Neuronal stem cell (in vitro differentiated cells): ENCODE measurements at regions not wholly inside any gene's neighbourhood (a gene's known extent, or its start where the extent isn't known, plus 50 kb on each side); places are given as distances from the start of the nearest gene placed in this dataset.

Experiments
- DNase-seq: peaks from one replicate; pipeline ENCODE4 v3.0.0-alpha.2; 2013; ENCODE audit warnings: low spot score
- H2AFZ ChIP-seq: one replicate; pipeline ENCODE4 v1.6.1; 2013; ENCODE audit warnings: mild to moderate bottlenecking, low read length, inconsistent platforms
- H2AK5ac ChIP-seq: 2 replicates; pipeline ENCODE4 v1.6.1; 2013; ENCODE audit warnings: low read depth, mild to moderate bottlenecking, inconsistent platforms, low read length, moderate library complexity, mixed read lengths
- H2BK120ac ChIP-seq: 2 replicates; pipeline ENCODE4 v1.6.1; 2013; ENCODE audit warnings: low read depth, mild to moderate bottlenecking, inconsistent platforms, low read length, moderate library complexity, mixed read lengths
- H2BK12ac ChIP-seq: one replicate; pipeline ENCODE4 v1.6.1; 2013; ENCODE audit warnings: low read length, inconsistent platforms
- H2BK15ac ChIP-seq: 2 replicates; pipeline ENCODE4 v1.6.1; 2013; ENCODE audit warnings: mild to moderate bottlenecking, low read length, inconsistent platforms, mixed read lengths
- H2BK5ac ChIP-seq: one replicate; pipeline ENCODE4 v1.6.1; 2013; ENCODE audit warnings: inconsistent platforms, mild to moderate bottlenecking, low read length, moderate library complexity
- H3K14ac ChIP-seq: one replicate; pipeline ENCODE4 v1.6.1; 2013; ENCODE audit warnings: low read length, inconsistent platforms
- H3K18ac ChIP-seq: 2 replicates; pipeline ENCODE4 v1.6.1; 2013; ENCODE audit warnings: low read length, inconsistent platforms
- H3K23ac ChIP-seq: 2 replicates; pipeline ENCODE4 v1.6.1; 2013; ENCODE audit warnings: low read depth, mild to moderate bottlenecking, mixed read lengths, low read length, inconsistent platforms; ENCODE audit not compliant: poor library complexity
- H3K27ac ChIP-seq: replicated peaks from 3 replicates; pipeline ENCODE4 v1.5.1; 2013; ENCODE audit warnings: low read length, inconsistent platforms
- H3K27me3 ChIP-seq, 3 experiments: 2 replicates each; pipeline ENCODE4 v1.6.1; 2013; ENCODE audit warnings: low read length in 3 of 3, mild to moderate bottlenecking in 2 of 3, inconsistent platforms in 1 of 3, low read depth in 1 of 3, mixed read lengths in 1 of 3, moderate library complexity in 1 of 3; ENCODE audit not compliant: control insufficient read depth in 3 of 3, insufficient read depth in 3 of 3
- H3K36me3 ChIP-seq, 2 donors: replicated peaks in 1 of 2; 2 replicates each; pipeline ENCODE4 v1.6.1; 2013; ENCODE audit warnings: low read length in 2 of 2; ENCODE audit not compliant: control insufficient read depth in 2 of 2, insufficient read depth in 2 of 2
- H3K4ac ChIP-seq: 2 replicates; pipeline ENCODE4 v1.6.1; 2013; ENCODE audit warnings: inconsistent platforms, mild to moderate bottlenecking, low read length, moderate library complexity
- H3K4me1 ChIP-seq, 2 donors: 1 replicate in 1 of 2; 2 replicates in 1 of 2; pipeline ENCODE4 v1.6.1; 2013; ENCODE audit warnings: low read length in 2 of 2, low read depth in 1 of 2; ENCODE audit not compliant: control insufficient read depth in 2 of 2, insufficient read depth in 1 of 2
- H3K4me2 ChIP-seq: one replicate; pipeline ENCODE4 v1.6.1; 2013; ENCODE audit warnings: mild to moderate bottlenecking, low read length, inconsistent platforms; ENCODE audit not compliant: insufficient read depth, poor library complexity, severe bottlenecking
- H3K4me3 ChIP-seq, 2 donors: 2 replicates each; pipeline ENCODE4 v1.5.1; 2013; ENCODE audit warnings: low read length in 2 of 2, mild to moderate bottlenecking in 2 of 2, inconsistent platforms in 1 of 2, moderate library complexity in 1 of 2
- H3K79me1 ChIP-seq: one replicate; pipeline ENCODE4 v1.6.1; 2013; ENCODE audit warnings: low read depth, mild to moderate bottlenecking, inconsistent platforms, low read length, moderate library complexity
- H3K9ac ChIP-seq: one replicate; pipeline ENCODE4 v1.6.1; 2013; ENCODE audit warnings: mild to moderate bottlenecking, low read depth, low read length, inconsistent platforms; ENCODE audit not compliant: poor library complexity
- H3K9me3 ChIP-seq, 2 donors: replicated peaks in 1 of 2; 2 replicates each; pipeline versions ENCODE3 to v1.6.1; 2013; ENCODE audit warnings: low read length in 2 of 2, mild to moderate bottlenecking in 2 of 2, inconsistent platforms in 1 of 2, low read depth in 1 of 2, mixed read lengths in 1 of 2, moderate library complexity in 1 of 2; ENCODE audit not compliant: control insufficient read depth in 2 of 2, insufficient read depth in 1 of 2
- H4K8ac ChIP-seq: one replicate; pipeline ENCODE4 v1.6.1; 2013; ENCODE audit warnings: low read depth, mild to moderate bottlenecking, inconsistent platforms, low read length, moderate library complexity
- H4K91ac ChIP-seq: one replicate; pipeline ENCODE4 v1.6.1; 2013; ENCODE audit warnings: low read length, low read depth, mild to moderate bottlenecking, inconsistent platforms; ENCODE audit not compliant: poor library complexity
- WGBS, 2 donors: extraction: QIAGEN DNeasy Blood & Tissue Kit; methylation state at CpG; one replicate each; pipeline ENCODE4 v1.1.7; 2013; ENCODE audit warnings: missing lambda C conversion rate in 2 of 2, mixed read lengths in 1 of 2; ENCODE audit not compliant: insufficient read length in 2 of 2, insufficient replicate concordance in 1 of 2; ENCODE audit errors: extremely low coverage in 2 of 2; 5-methylcytosine and 5-hydroxymethylcytosine counted together

DNA sequence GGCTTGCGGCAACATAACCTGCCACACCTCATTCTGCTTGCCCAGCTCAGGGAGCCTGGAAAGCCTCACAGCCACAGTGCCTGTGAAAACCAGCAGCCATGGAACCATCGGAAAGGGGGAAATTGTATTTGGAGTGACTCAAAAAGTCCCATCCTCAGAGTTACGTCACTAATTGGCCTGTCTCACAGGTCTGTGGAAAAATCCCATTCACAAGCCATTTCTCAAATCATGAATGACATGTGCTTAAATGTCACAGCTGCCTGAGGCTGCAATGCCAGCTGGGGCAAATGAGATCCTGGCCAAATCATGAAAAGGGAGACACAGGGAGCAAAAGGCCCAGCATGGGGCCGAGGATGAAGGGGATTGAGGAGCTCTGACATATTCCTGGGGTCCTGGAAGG lies 486.9 kb upstream of the RAB6C start:
- Histone ChIP-seq H3K9me3 (no peaks in the 10 kb centered on the region), H3K27me3 (peaks cover 0 to 2% (median 0%) of the 10 kb centered on the region in 3 experiments), H2BK5ac (no peak overlapping the region), H3K9ac (no peak overlapping the region), H4K8ac (no peak overlapping the region), H3K4me2 (no peak overlapping the region), H2AFZ (no peak overlapping the region), H3K36me3 (no peaks in the 10 kb centered on the region), H2AK5ac (no peak overlapping the region), H2BK120ac (no peak overlapping the region), H3K4me1 (peaks cover 0 to 3% of the 10 kb centered on the region in 2 donors), H4K91ac (no peak overlapping the region), H2BK12ac (no peak overlapping the region), H3K18ac (no peak overlapping the region), H3K23ac (no peak overlapping the region), H3K14ac (no peak overlapping the region), H3K79me1 (no peaks in the 10 kb centered on the region), H3K27ac (no peak overlapping the region), H3K4ac (no peak overlapping the region), H3K4me3 (peak overlapping the region in 1 of 2 donors; percentile 22), H2BK15ac (no peak overlapping the region)
- WGBS, 2 donors = no CpG with 5 or more reads among the region's 4 CpGs
- no peak for DNase-seq

DNA sequence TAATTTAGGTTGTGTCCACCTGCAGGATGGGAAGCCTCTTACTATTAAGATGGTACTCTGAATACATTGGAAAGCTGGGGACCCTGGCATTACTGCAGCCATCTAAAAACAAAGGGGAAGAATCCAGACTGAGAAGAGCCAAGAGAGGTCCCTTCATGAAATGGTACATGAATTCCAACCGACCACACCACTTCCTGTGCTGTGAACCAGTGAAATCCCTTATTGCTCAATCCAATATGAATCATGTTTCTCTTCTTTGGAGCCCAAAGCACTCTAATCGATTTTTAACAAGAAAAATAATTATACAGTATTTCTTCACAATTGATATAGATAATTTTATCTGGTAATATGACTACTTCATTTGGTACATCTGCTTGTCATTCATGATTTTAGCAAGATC lies 479.7 kb upstream of the RAB6C start:
- DNase-seq = no peak
- H3K9me3 ChIP-seq = no peaks in the 10 kb centered on the region

GRCh38 chr2:129502781-129503180 lies 476.7 kb upstream of the RAB6C start:
- WGBS, 2 donors = no CpG with 5 or more reads among the region's 4 CpGs
- Histone ChIP-seq H3K9ac (no peak overlapping the region), H3K4me1 (no peaks in the 10 kb centered on the region), H3K27me3 (no peaks in the 10 kb centered on the region), H3K23ac (no peak overlapping the region), H2BK15ac (no peak overlapping the region), H3K9me3 (no peaks in the 10 kb centered on the region), H3K79me1 (no peaks in the 10 kb centered on the region), H3K4me2 (no peak overlapping the region), H2BK5ac (no peak overlapping the region), H4K8ac (no peak overlapping the region), H3K36me3 (no peaks in the 10 kb centered on the region), H2BK12ac (no peak overlapping the region), H2AFZ (no peak overlapping the region), H2BK120ac (no peak overlapping the region), H3K27ac (no peak overlapping the region), H3K14ac (no peak overlapping the region), H4K91ac (no peak overlapping the region), H3K4ac (no peak overlapping the region), H2AK5ac (no peak overlapping the region), H3K18ac (no peak overlapping the region), H3K4me3 (no peak overlapping the region)
- DNase-seq = no peak

More for the DNA sequence above, 479.7 kb upstream of the RAB6C start:
- Histone ChIP-seq H3K27me3 (no peaks in the 10 kb centered on the region), H3K36me3 (no peaks in the 10 kb centered on the region), H2AFZ (no peak overlapping the region), H3K14ac (no peak overlapping the region), H3K4ac (no peak overlapping the region), H2BK15ac (no peak overlapping the region), H2AK5ac (no peak overlapping the region), H2BK120ac (no peak overlapping the region), H3K4me3 (no peak overlapping the region), H3K4me1 (no peaks in the 10 kb centered on the region), H2BK5ac (no peak overlapping the region), H2BK12ac (no peak overlapping the region), H3K18ac (no peak overlapping the region), H3K23ac (no peak overlapping the region), H4K91ac (no peak overlapping the region), H3K79me1 (no peaks in the 10 kb centered on the region), H3K9ac (no peak overlapping the region), H3K4me2 (no peak overlapping the region), H3K27ac (no peak overlapping the region), H4K8ac (no peak overlapping the region)
- WGBS, 2 donors = no CpG with 5 or more reads among the region's 2 CpGs

DNA sequence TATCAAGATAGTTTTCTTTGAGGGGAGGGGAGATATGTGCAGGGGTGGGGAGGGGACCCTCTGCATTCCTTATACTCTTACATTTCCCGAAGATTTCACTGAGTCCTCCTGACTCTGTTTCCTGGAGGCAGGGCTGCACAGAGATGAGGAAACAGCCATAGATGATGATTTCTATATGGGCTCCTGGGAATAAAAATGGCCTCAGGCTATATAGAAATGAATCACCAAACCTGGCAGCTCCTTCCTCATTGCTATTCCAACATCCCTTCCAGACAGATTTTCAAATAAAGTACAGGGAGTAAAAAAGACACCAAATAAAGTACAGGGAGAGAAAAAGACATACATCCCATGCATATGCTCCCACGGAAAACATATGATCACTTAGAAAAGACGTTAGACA lies 474.8 kb upstream of the RAB6C start:
- H3K14ac ChIP-seq = no peak overlapping the region
- no peak overlapping the region for H3K23ac ChIP-seq
- no peak overlapping the region for H2BK5ac ChIP-seq
- no peaks in the 10 kb centered on the region for H3K4me1 ChIP-seq
- no peaks in the 10 kb centered on the region for H3K9me3 ChIP-seq
- no peak overlapping the region for H3K9ac ChIP-seq
- no peak overlapping the region for H4K8ac ChIP-seq
- no peaks in the 10 kb centered on the region for H3K79me1 ChIP-seq
- no peak overlapping the region for H2BK120ac ChIP-seq
- H2BK15ac ChIP-seq = no peak overlapping the region
- H3K4ac ChIP-seq = no peak overlapping the region
- no peak overlapping the region for H2AFZ ChIP-seq
- H2AK5ac ChIP-seq = no peak overlapping the region
- no peaks in the 10 kb centered on the region for H3K36me3 ChIP-seq
- no peak overlapping the region for H3K4me3 ChIP-seq
- no CpG with 5 or more reads among the region's 3 CpGs for WGBS, 2 donors
- no peak overlapping the region for H3K18ac ChIP-seq
- H3K4me2 ChIP-seq = no peak overlapping the region
- DNase-seq = no peak
- no peak overlapping the region for H3K27ac ChIP-seq
- H4K91ac ChIP-seq = no peak overlapping the region
- H2BK12ac ChIP-seq = no peak overlapping the region
- no peaks in the 10 kb centered on the region for H3K27me3 ChIP-seq
